ENCODE measurements at regions not wholly inside any gene's neighbourhood (a gene's known extent, or its start where the extent isn't known, plus 50 kb on each side); places are given as distances from the start of the nearest gene placed in this dataset.

- no peak for DNase-seq (ENCODE audit: low read depth)
- H3K4me3 ChIP-seq (ENCODE audit: low read depth, low read length) = no peak overlapping the region
- in situ Hi-C loops (cut with HindIII; ENCODE audit: low sequenced_read_pairs) = loop anchor here (5.0 kb wide), 1 partner anchor 65 kb away; no protein-coding TSS in a partner anchor
- no peak for TF ChIP-seq CTCF (IDR thresholded peaks at IDR 0.05; ENCODE audit: low read depth, low read length, missing control alignments)
Observed at GRCh38 chr22:47727641-47728040, 965.2 kb downstream of the TBC1D22A start.

- no peak for TF ChIP-seq CTCF (IDR thresholded peaks at IDR 0.05; ENCODE audit: low read depth, low read length, missing control alignments)
- no peak overlapping the region for H3K4me3 ChIP-seq (ENCODE audit: low read depth, low read length)
- in situ Hi-C loops (cut with HindIII; ENCODE audit: low sequenced_read_pairs) = loop anchor here (5.0 kb wide), 1 partner anchor 62 kb away; no protein-coding TSS in a partner anchor
- no peak for DNase-seq (ENCODE audit: low read depth)
Observed at GRCh38 chr22:47724751-47725150, 962.3 kb downstream of the TBC1D22A start.

- no peak overlapping the region for H3K4me3 ChIP-seq (ENCODE audit: low read depth, low read length)
- in situ Hi-C loops (cut with HindIII; ENCODE audit: low sequenced_read_pairs) = no loop called here
- DNase-seq (ENCODE audit: low read depth) = no peak
- no peak for TF ChIP-seq CTCF (IDR thresholded peaks at IDR 0.05; ENCODE audit: low read depth, low read length, missing control alignments)
Observed at GRCh38 chr22:47724030-47724429, 961.6 kb downstream of the TBC1D22A start.

- DNase-seq (ENCODE audit: low read depth) = no peak
- TF ChIP-seq CTCF (IDR thresholded peaks at IDR 0.05; ENCODE audit: low read depth, low read length, missing control alignments) = no peak
- no peak overlapping the region for H3K4me3 ChIP-seq (ENCODE audit: low read depth, low read length)
- in situ Hi-C loops (cut with HindIII; ENCODE audit: low sequenced_read_pairs) = no loop called here
Observed at GRCh38 chr22:47718337-47718736, 955.9 kb downstream of the TBC1D22A start.

- in situ Hi-C loops (cut with HindIII; ENCODE audit: low sequenced_read_pairs) = no loop called here
- no peak overlapping the region for H3K4me3 ChIP-seq (ENCODE audit: low read depth, low read length)
- no peak for TF ChIP-seq CTCF (IDR thresholded peaks at IDR 0.05; ENCODE audit: low read depth, low read length, missing control alignments)
- DNase-seq (ENCODE audit: low read depth) = no peak
Observed at GRCh38 chr22:47716890-47717615, 954.6 kb downstream of the TBC1D22A start.

GRCh38 chr22:47715866-47716578, 953.6 kb downstream of the TBC1D22A start:
- in situ Hi-C loops (cut with HindIII; ENCODE audit: low sequenced_read_pairs) = no loop called here
- H3K4me3 ChIP-seq (ENCODE audit: low read depth, low read length) = no peak overlapping the region
- DNase-seq (ENCODE audit: low read depth) = no peak
- TF ChIP-seq CTCF (IDR thresholded peaks at IDR 0.05; ENCODE audit: low read depth, low read length, missing control alignments) = no peak
